HepG2 (cell line): ENCODE measurements at regions not wholly inside any gene's neighbourhood (a gene's known extent, or its start where the extent isn't known, plus 50 kb on each side); places are given as distances from the start of the nearest gene placed in this dataset.

ENCODE experiments used
- ATAC-seq: fragments of 200-7000 bp; cut with Tn5 transposase; 3 replicates; pipeline ENCODE4 v1.9.1; 2020; ENCODE audit warnings: mild to moderate bottlenecking, moderate library complexity
- BruUV-seq: library from RNA; stranded (reverse); fragments of 400-500 nt; replicated peaks from 2 replicates; lab custom pipeline; 2021; lab: Mats Ljungman, UMichigan
- CTCF ChIA-PET: fragments of 300-600 bp; formaldehyde crosslinking; extraction: SDS; loops from one replicate; lab custom pipeline; 2021; ENCODE audit warnings: low total read pairs, inconsistent platforms, low intra/inter-chr PET ratio; lab: Yijun Ruan, JAX
- POLR2A ChIA-PET: fragments of 350-600 bp; sonication (Branson Sonifier 250); formaldehyde crosslinking; loops from one replicate; lab custom pipeline; 2020; ENCODE audit warnings: antibody characterized with exemption, inconsistent platforms; lab: Yijun Ruan, JAX
- DNase-seq: peaks from one replicate; pipeline ENCODE4 v3.0.0-alpha.2; 2015; ENCODE audit warnings: low spot score
- FAIRE-seq: peaks from 3 replicates; lab custom pipeline; 2011; peaks lifted over from hg19 to GRCh38; lab: Jason Lieb, UNC
- H2AFZ ChIP-seq: one replicate; pipeline ENCODE4 v1.6.1; 2011; ENCODE audit warnings: low read length, inconsistent platforms
- H3K27ac ChIP-seq: fragments of 300-600 bp; 3 replicates; pipeline ENCODE4 v1.8.0; 2011; ENCODE audit warnings: mixed run types, mild to moderate bottlenecking, mixed read lengths, low read length, inconsistent platforms; ENCODE audit not compliant: insufficient read depth; ENCODE audit errors: extremely low read length
- H3K27me3 ChIP-seq, 2 experiments: fragments of 200-600 bp in 1 of 2; 2 replicates in 1 of 2; 3 replicates in 1 of 2; pipeline versions ENCODE4 v1.6.0 to v1.8.0; 2011; ENCODE audit warnings: low read length in 2 of 2, mild to moderate bottlenecking in 2 of 2, moderate library complexity in 2 of 2, inconsistent platforms in 1 of 2; ENCODE audit not compliant: insufficient read depth in 2 of 2, control insufficient read depth in 1 of 2
- H3K36me3 ChIP-seq, 2 experiments: fragments of 200-600 bp in 1 of 2; replicated peaks in 1 of 2; 2 replicates in 1 of 2; 3 replicates in 1 of 2; pipeline versions ENCODE4 v1.5.1 to v1.8.0; 2011; ENCODE audit warnings: low read length in 2 of 2, inconsistent platforms in 1 of 2; ENCODE audit not compliant: insufficient read depth in 2 of 2, control insufficient read depth in 1 of 2
- H3K4me1 ChIP-seq: 2 replicates; pipeline ENCODE4 v1.5.1; 2012; ENCODE audit warnings: low read length, inconsistent platforms; ENCODE audit not compliant: insufficient read depth
- H3K4me2 ChIP-seq: 2 replicates; pipeline ENCODE4 v1.6.0; 2011; ENCODE audit warnings: low read depth, low read length, inconsistent platforms
- H3K4me3 ChIP-seq, 3 experiments: fragments of 200-600 bp in 1 of 3; sonication (generic), shearing (Covaris generic) in 1 of 3; replicated peaks in 1 of 3; 2 replicates each; pipeline ENCODE4 v1.5.1; 2011 to 2016; ENCODE audit warnings: low read length in 3 of 3, inconsistent platforms in 2 of 3, low read depth in 2 of 3, mild to moderate bottlenecking in 2 of 3, control low read depth in 1 of 3, mixed read lengths in 1 of 3; ENCODE audit not compliant: insufficient read depth in 1 of 3
- H3K79me2 ChIP-seq: one replicate; pipeline ENCODE4 v1.6.1; 2011; ENCODE audit warnings: low read length, inconsistent platforms; ENCODE audit not compliant: insufficient read depth
- H3K9ac ChIP-seq: 2 replicates; pipeline ENCODE4 v1.6.0; 2011; ENCODE audit warnings: mild to moderate bottlenecking, low read depth, low read length, inconsistent platforms; ENCODE audit not compliant: insufficient read depth
- H3K9me3 ChIP-seq: 2 replicates; pipeline ENCODE4 v1.5.1; 2012; ENCODE audit warnings: mild to moderate bottlenecking, low read length
- H4K20me1 ChIP-seq: 2 replicates; pipeline ENCODE4 v1.6.0; 2011; ENCODE audit warnings: inconsistent platforms, mild to moderate bottlenecking, low read length, moderate library complexity; ENCODE audit not compliant: insufficient read depth
- CSRNP1 ChIP-seq: sonication (generic); formaldehyde crosslinking; IDR thresholded peaks from 2 replicates; pipeline ENCODE4 v1.8.1; 2023; ENCODE audit warnings: mild to moderate bottlenecking, missing genetic modification reagents
- DMAP1 ChIP-seq: IDR thresholded peaks from 2 replicates; pipeline ENCODE4 v1.6.1; 2016
- FOXC1 ChIP-seq: sonication (generic); formaldehyde crosslinking; IDR thresholded peaks from 2 replicates; pipeline ENCODE4 v1.8.0; 2022; ENCODE audit warnings: mild to moderate bottlenecking, missing genetic modification reagents, borderline replicate concordance
- KLF13 ChIP-seq: sonication (generic); formaldehyde crosslinking; IDR thresholded peaks from 2 replicates; pipeline ENCODE4 v1.4.0; 2020; ENCODE audit warnings: mild to moderate bottlenecking, missing genetic modification reagents
- MYNN ChIP-seq: sonication (generic); formaldehyde crosslinking; IDR thresholded peaks from 2 replicates; pipeline ENCODE4 v1.4.0; 2020; ENCODE audit warnings: mild to moderate bottlenecking, low read depth, missing genetic modification reagents
- NFE2 ChIP-seq: sonication (generic); formaldehyde crosslinking; IDR thresholded peaks from 2 replicates; pipeline ENCODE4 v1.4.0; 2020; ENCODE audit warnings: missing genetic modification reagents
- PLRG1 ChIP-seq: fragments of 450-650 bp; conservative IDR thresholded peaks from 2 replicates; pipeline ENCODE4 v1.6.1; 2016
- SNAPC5 ChIP-seq: sonication (generic); formaldehyde crosslinking; IDR thresholded peaks from 2 replicates; pipeline ENCODE4 v1.8.1; 2023; ENCODE audit warnings: mild to moderate bottlenecking, missing genetic modification reagents, borderline replicate concordance
- STAT5B ChIP-seq: sonication (generic); formaldehyde crosslinking; IDR thresholded peaks from 2 replicates; pipeline ENCODE4 v1.4.0; 2020; ENCODE audit warnings: missing genetic modification reagents
- ZBTB14 ChIP-seq: sonication (generic); formaldehyde crosslinking; IDR thresholded peaks from 2 replicates; pipeline ENCODE4 v1.4.0; 2020; ENCODE audit warnings: missing genetic modification reagents
- ZBTB21 ChIP-seq: sonication (generic); formaldehyde crosslinking; IDR thresholded peaks from 2 replicates; pipeline ENCODE4 v1.4.0; 2020; ENCODE audit warnings: missing genetic modification reagents
- ZFP36L2 ChIP-seq: sonication (generic); formaldehyde crosslinking; IDR thresholded peaks from 2 replicates; pipeline ENCODE4 v1.4.0; 2020; ENCODE audit warnings: missing genetic modification reagents
- ZNF557 ChIP-seq: sonication (generic); formaldehyde crosslinking; IDR thresholded peaks from 2 replicates; pipeline ENCODE4 v1.4.0; 2020; ENCODE audit warnings: missing genetic modification reagents
- ZNF672 ChIP-seq: sonication (generic); formaldehyde crosslinking; IDR thresholded peaks from 2 replicates; pipeline ENCODE4 v1.8.1; 2022; ENCODE audit warnings: missing genetic modification reagents
- ZNF737 ChIP-seq: sonication (generic); formaldehyde crosslinking; IDR thresholded peaks from 2 replicates; pipeline ENCODE4 v1.5.0; 2020; ENCODE audit warnings: missing genetic modification reagents, mild to moderate bottlenecking, borderline replicate concordance
- ZNF746 ChIP-seq: sonication (generic); formaldehyde crosslinking; IDR thresholded peaks from 2 replicates; pipeline ENCODE4 v1.8.0; 2022; ENCODE audit warnings: mild to moderate bottlenecking, missing genetic modification reagents
- ZNF782 ChIP-seq: sonication (generic); formaldehyde crosslinking; IDR thresholded peaks from 2 replicates; pipeline ENCODE4 v1.4.0; 2020; ENCODE audit warnings: missing genetic modification reagents, mild to moderate bottlenecking, borderline replicate concordance
- ZSCAN20 ChIP-seq: sonication (generic); formaldehyde crosslinking; IDR thresholded peaks from 2 replicates; pipeline ENCODE4 v1.4.0; 2020; ENCODE audit warnings: missing genetic modification reagents, mild to moderate bottlenecking, borderline replicate concordance
- WGBS: methylation state at CpG from one replicate; pipeline ENCODE4 v1.1.6; 2017; ENCODE audit warnings: low lambda C conversion rate; 5-methylcytosine and 5-hydroxymethylcytosine counted together
- in situ Hi-C: cut with HindIII; loops from 2 replicates; pipeline ENCODE4 v1.10.0; 2017; ENCODE audit warnings: low pct_unique_long_range_greater_than_20kb; ENCODE audit not compliant: extremely low pct_ligation_motif_present
- intact Hi-C: fragments of 100-400 bp; cut with micrococcal nuclease; formaldehyde crosslinking; loops from one replicate; pipeline ENCODE4 v1.10.0; 2022; ENCODE audit not compliant: unreplicated experiment
- TF ChIP-seq, protein P1 (sequence below): sonication (generic); formaldehyde crosslinking; IDR thresholded peaks from 2 replicates; pipeline ENCODE4 v1.5.0; 2020; ENCODE audit warnings: mild to moderate bottlenecking, missing genetic modification reagents

GRCh38 chr3:76900596-76900995, 139.3 kb upstream of the ROBO2 start:
- H3K4me1 ChIP-seq = no peaks in the 10 kb centered on the region
- TF ChIP-seq ZSCAN20 (CRISPR knock-in tag) (no peak), NFE2 (CRISPR knock-in tag) (no peak), ZNF672 (CRISPR knock-in tag) (no peak), MYNN (no peak), KLF13 (CRISPR knock-in tag) (no peak), ZNF782 (CRISPR knock-in tag) (no peak), FOXC1 (CRISPR knock-in tag) (no peak), SNAPC5 (CRISPR knock-in tag) (no peak), ZBTB21 (no peak), CSRNP1 (no peak), ZNF737 (CRISPR knock-in tag) (no peak), DMAP1 (CRISPR knock-in tag) (no peak), PLRG1 (no peak), ZBTB14 (CRISPR knock-in tag) (no peak), ZNF557 (CRISPR knock-in tag) (no peak), STAT5B (CRISPR knock-in tag) (no peak), ZFP36L2 (CRISPR knock-in tag) (no peak), ZNF746 (CRISPR knock-in tag) (no peak)
- TF ChIP-seq, protein P1, sequence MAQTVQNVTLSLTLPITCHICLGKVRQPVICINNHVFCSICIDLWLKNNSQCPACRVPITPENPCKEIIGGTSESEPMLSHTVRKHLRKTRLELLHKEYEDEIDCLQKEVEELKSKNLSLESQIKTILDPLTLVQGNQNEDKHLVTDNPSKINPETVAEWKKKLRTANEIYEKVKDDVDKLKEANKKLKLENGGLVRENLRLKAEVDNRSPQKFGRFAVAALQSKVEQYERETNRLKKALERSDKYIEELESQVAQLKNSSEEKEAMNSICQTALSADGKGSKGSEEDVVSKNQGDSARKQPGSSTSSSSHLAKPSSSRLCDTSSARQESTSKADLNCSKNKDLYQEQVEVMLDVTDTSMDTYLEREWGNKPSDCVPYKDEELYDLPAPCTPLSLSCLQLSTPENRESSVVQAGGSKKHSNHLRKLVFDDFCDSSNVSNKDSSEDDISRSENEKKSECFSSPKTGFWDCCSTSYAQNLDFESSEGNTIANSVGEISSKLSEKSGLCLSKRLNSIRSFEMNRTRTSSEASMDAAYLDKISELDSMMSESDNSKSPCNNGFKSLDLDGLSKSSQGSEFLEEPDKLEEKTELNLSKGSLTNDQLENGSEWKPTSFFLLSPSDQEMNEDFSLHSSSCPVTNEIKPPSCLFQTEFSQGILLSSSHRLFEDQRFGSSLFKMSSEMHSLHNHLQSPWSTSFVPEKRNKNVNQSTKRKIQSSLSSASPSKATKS (CRISPR knock-in tag) = no peak
- FAIRE-seq (no peak), ATAC-seq (no peak), DNase-seq (no peak)
- WGBS = 7% methylated on average over 2 of the region's 2 CpGs
- no peak overlapping the region for H2AFZ ChIP-seq
- H3K36me3 ChIP-seq = no peaks in the 10 kb centered on the region
- no peak overlapping the region for H3K4me2 ChIP-seq
- H3K27ac ChIP-seq = no peak overlapping the region
- no peaks in the 10 kb centered on the region for H3K9me3 ChIP-seq
- H3K27me3 ChIP-seq = no peaks in the 10 kb centered on the region
- in situ Hi-C loops (no loop called here), intact Hi-C loops (no loop called here)
- CTCF ChIA-PET = no interaction called here
- H3K4me3 ChIP-seq = no peak overlapping the region
- no TSS peak for BruUV-seq
- no peaks in the 10 kb centered on the region for H4K20me1 ChIP-seq
- POLR2A ChIA-PET = no interaction called here
- no peaks in the 10 kb centered on the region for H3K79me2 ChIP-seq
- H3K9ac ChIP-seq = no peak overlapping the region
